ENCODE measurements at regions not wholly inside any gene's neighbourhood (a gene's known extent, or its start where the extent isn't known, plus 50 kb on each side); places are given as distances from the start of the nearest gene placed in this dataset.

- H3K9me3 ChIP-seq (ENCODE audit: insufficient read depth, low read depth) = no peaks in the 10 kb centered on the region
- no peaks in the 10 kb centered on the region for H4K20me1 ChIP-seq (ENCODE audit: insufficient read depth)
- H3K4me3 ChIP-seq = no peak overlapping the region
- H3K4me2 ChIP-seq = no peak overlapping the region
- H3K79me2 ChIP-seq (ENCODE audit: low read depth) = no peaks in the 10 kb centered on the region
- no peak for DNase-seq
- intact Hi-C loops (cut with micrococcal nuclease; ENCODE audit: unreplicated experiment) = no loop called here
- no peak overlapping the region for H2AFZ ChIP-seq
- H3F3A ChIP-seq (ENCODE audit: insufficient read depth, low read depth) = no peaks in the 10 kb centered on the region
- H3K27ac ChIP-seq = no peak overlapping the region
- TF ChIP-seq CTCF (conservative IDR thresholded peaks at IDR 0.05) = no peak
- TF ChIP-seq EZH2 (IDR thresholded peaks at IDR 0.05; ENCODE audit: low read depth) = no peak
- ChIA-PET CTCF (no interaction called here), POLR2A (ENCODE audit: unreplicated experiment) (no interaction called here)
- H3K9me2 ChIP-seq (ENCODE audit: insufficient read depth) = peaks cover 3% of the 10 kb centered on the region; the same call in 1 of the 2 replicates
- H3K36me3 ChIP-seq (ENCODE audit: low read depth) = no peaks in the 10 kb centered on the region
- no peaks in the 10 kb centered on the region for H3K27me3 ChIP-seq (ENCODE audit: insufficient read depth, low read depth)
- no peaks in the 10 kb centered on the region for H3K4me1 ChIP-seq (replicated peaks; ENCODE audit: insufficient read depth)
- BruUV-seq (replicated peaks) = no TSS peak
Observed at GRCh38 chr2:34174506-34174905, 575.4 kb upstream of the FAM98A start.

- Histone ChIP-seq H3K27ac (no peak overlapping the region), H3K9me2 (ENCODE audit: insufficient read depth) (no peaks in the 10 kb centered on the region; the same call in 1 of the 2 replicates), H3F3A (ENCODE audit: insufficient read depth, low read depth) (no peaks in the 10 kb centered on the region), H3K4me3 (no peak overlapping the region), H4K20me1 (ENCODE audit: insufficient read depth) (no peaks in the 10 kb centered on the region), H3K79me2 (ENCODE audit: low read depth) (no peaks in the 10 kb centered on the region), H3K27me3 (ENCODE audit: insufficient read depth, low read depth) (no peaks in the 10 kb centered on the region), H3K36me3 (ENCODE audit: low read depth) (no peaks in the 10 kb centered on the region), H3K4me1 (replicated peaks; ENCODE audit: insufficient read depth) (no peaks in the 10 kb centered on the region), H2AFZ (no peak overlapping the region), H3K4me2 (no peak overlapping the region), H3K9me3 (ENCODE audit: insufficient read depth, low read depth) (no peaks in the 10 kb centered on the region)
- TF ChIP-seq CTCF (conservative IDR thresholded peaks at IDR 0.05) (no peak), EZH2 (IDR thresholded peaks at IDR 0.05; ENCODE audit: low read depth) (no peak)
- no TSS peak for BruUV-seq (replicated peaks)
- CTCF ChIA-PET = no interaction called here
- POLR2A ChIA-PET (ENCODE audit: unreplicated experiment) = no interaction called here
- intact Hi-C loops (cut with micrococcal nuclease; ENCODE audit: unreplicated experiment) = no loop called here
- no peak for DNase-seq
Observed at GRCh38 chr2:34162231-34162630, 563.1 kb upstream of the FAM98A start.

GRCh38 chr2:34161549-34161948, 562.5 kb upstream of the FAM98A start:
- intact Hi-C loops (cut with micrococcal nuclease; ENCODE audit: unreplicated experiment) = no loop called here
- POLR2A ChIA-PET (ENCODE audit: unreplicated experiment) = no interaction called here
- H3K9me2 ChIP-seq (ENCODE audit: insufficient read depth) = no peaks in the 10 kb centered on the region; the same call in 1 of the 2 replicates
- H4K20me1 ChIP-seq (ENCODE audit: insufficient read depth) = no peaks in the 10 kb centered on the region
- BruUV-seq (replicated peaks) = no TSS peak
- no peaks in the 10 kb centered on the region for H3K79me2 ChIP-seq (ENCODE audit: low read depth)
- no peak overlapping the region for H3K4me3 ChIP-seq
- no peak for DNase-seq
- CTCF ChIA-PET = no interaction called here
- no peak overlapping the region for H3K27ac ChIP-seq
- H3K27me3 ChIP-seq (ENCODE audit: insufficient read depth, low read depth) = no peaks in the 10 kb centered on the region
- H3F3A ChIP-seq (ENCODE audit: insufficient read depth, low read depth) = no peaks in the 10 kb centered on the region
- no peaks in the 10 kb centered on the region for H3K36me3 ChIP-seq (ENCODE audit: low read depth)
- TF ChIP-seq CTCF (conservative IDR thresholded peaks at IDR 0.05) (no peak), EZH2 (IDR thresholded peaks at IDR 0.05; ENCODE audit: low read depth) (no peak)
- H2AFZ ChIP-seq = no peak overlapping the region
- no peaks in the 10 kb centered on the region for H3K4me1 ChIP-seq (replicated peaks; ENCODE audit: insufficient read depth)
- no peaks in the 10 kb centered on the region for H3K9me3 ChIP-seq (ENCODE audit: insufficient read depth, low read depth)
- H3K4me2 ChIP-seq = no peak overlapping the region

All from PC-9 (cell line).